Parathyroid adenoma (tissue), 2 donors: ENCODE measurements at regions not wholly inside any gene's neighbourhood (a gene's known extent, or its start where the extent isn't known, plus 50 kb on each side); places are given as distances from the start of the nearest gene placed in this dataset.

ENCODE experiments used
- H2AFZ ChIP-seq: fragments of 300-600 bp; sonication (generic); one replicate; pipeline ENCODE4 v1.7.0; 2017; ENCODE audit warnings: antibody characterized with exemption, mild to moderate bottlenecking
- H3K27ac ChIP-seq: fragments of 300-600 bp; sonication (generic); one replicate; pipeline ENCODE4 v1.7.0; 2017
- H3K27me3 ChIP-seq: fragments of 300-600 bp; sonication (generic); one replicate; pipeline ENCODE4 v1.7.0; 2017; ENCODE audit warnings: low read length; ENCODE audit not compliant: control insufficient read depth, insufficient read depth
- H3K36me3 ChIP-seq: fragments of 300-600 bp; sonication (generic); one replicate; pipeline ENCODE4 v1.7.0; 2017; ENCODE audit warnings: low read length; ENCODE audit not compliant: control insufficient read depth, insufficient read depth
- H3K4me1 ChIP-seq: fragments of 300-600 bp; sonication (generic); one replicate; pipeline ENCODE4 v1.7.0; 2017; ENCODE audit warnings: control low read depth
- H3K4me2 ChIP-seq: fragments of 300-600 bp; sonication (generic); one replicate; pipeline ENCODE4 v1.7.0; 2017; ENCODE audit warnings: low read length
- H3K4me3 ChIP-seq: fragments of 300-600 bp; sonication (generic); one replicate; pipeline ENCODE4 v1.7.0; 2017; ENCODE audit warnings: low read depth, low read length
- H3K79me2 ChIP-seq: fragments of 300-600 bp; sonication (generic); one replicate; pipeline ENCODE4 v1.7.0; 2017; ENCODE audit warnings: control low read depth
- H3K9ac ChIP-seq: fragments of 300-600 bp; sonication (generic); one replicate; pipeline ENCODE4 v1.7.0; 2017; ENCODE audit warnings: mild to moderate bottlenecking
- H3K9me3 ChIP-seq: fragments of 300-600 bp; sonication (generic); one replicate; pipeline ENCODE4 v1.7.0; 2017; ENCODE audit warnings: low read length; ENCODE audit not compliant: control insufficient read depth
- TF ChIP-seq, protein P1 (sequence below): fragments of 300-600 bp; sonication (generic); IDR thresholded peaks from one replicate; pipeline ENCODE4 v1.7.0; 2017; ENCODE audit warnings: antibody characterized with exemption, mild to moderate bottlenecking
- donor health status: primary hyperparathyroidism.

- H3K4me3 ChIP-seq: no peak overlapping the region
- no peaks in the 10 kb centered on the region for H3K79me2 ChIP-seq
- H3K9me3 ChIP-seq: no peaks in the 10 kb centered on the region
- H3K27ac ChIP-seq: no peak overlapping the region
- H3K36me3 ChIP-seq: no peaks in the 10 kb centered on the region
- H2AFZ ChIP-seq: no peak overlapping the region
- H3K4me1 ChIP-seq: no peaks in the 10 kb centered on the region
- H3K9ac ChIP-seq: no peak overlapping the region
- H3K27me3 ChIP-seq: no peaks in the 10 kb centered on the region
- no peak overlapping the region for H3K4me2 ChIP-seq
- TF ChIP-seq, protein P1, sequence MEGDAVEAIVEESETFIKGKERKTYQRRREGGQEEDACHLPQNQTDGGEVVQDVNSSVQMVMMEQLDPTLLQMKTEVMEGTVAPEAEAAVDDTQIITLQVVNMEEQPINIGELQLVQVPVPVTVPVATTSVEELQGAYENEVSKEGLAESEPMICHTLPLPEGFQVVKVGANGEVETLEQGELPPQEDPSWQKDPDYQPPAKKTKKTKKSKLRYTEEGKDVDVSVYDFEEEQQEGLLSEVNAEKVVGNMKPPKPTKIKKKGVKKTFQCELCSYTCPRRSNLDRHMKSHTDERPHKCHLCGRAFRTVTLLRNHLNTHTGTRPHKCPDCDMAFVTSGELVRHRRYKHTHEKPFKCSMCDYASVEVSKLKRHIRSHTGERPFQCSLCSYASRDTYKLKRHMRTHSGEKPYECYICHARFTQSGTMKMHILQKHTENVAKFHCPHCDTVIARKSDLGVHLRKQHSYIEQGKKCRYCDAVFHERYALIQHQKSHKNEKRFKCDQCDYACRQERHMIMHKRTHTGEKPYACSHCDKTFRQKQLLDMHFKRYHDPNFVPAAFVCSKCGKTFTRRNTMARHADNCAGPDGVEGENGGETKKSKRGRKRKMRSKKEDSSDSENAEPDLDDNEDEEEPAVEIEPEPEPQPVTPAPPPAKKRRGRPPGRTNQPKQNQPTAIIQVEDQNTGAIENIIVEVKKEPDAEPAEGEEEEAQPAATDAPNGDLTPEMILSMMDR: no peak
These were observed 139.8 kb upstream of the DLX2 start for GRCh38 chr2:172242471-172242870.

GRCh38 chr2:172242961-172243360 is 140.3 kb upstream of the DLX2 start:
- no peak overlapping the region for H3K4me2 ChIP-seq
- H3K4me3 ChIP-seq: no peak overlapping the region
- H3K27me3 ChIP-seq: no peaks in the 10 kb centered on the region
- no peaks in the 10 kb centered on the region for H3K79me2 ChIP-seq
- no peaks in the 10 kb centered on the region for H3K4me1 ChIP-seq
- no peak overlapping the region for H3K9ac ChIP-seq
- H3K27ac ChIP-seq: no peak overlapping the region
- H2AFZ ChIP-seq: no peak overlapping the region
- no peaks in the 10 kb centered on the region for H3K36me3 ChIP-seq
- TF ChIP-seq, protein P1: no peak
- H3K9me3 ChIP-seq: no peaks in the 10 kb centered on the region

DNA sequence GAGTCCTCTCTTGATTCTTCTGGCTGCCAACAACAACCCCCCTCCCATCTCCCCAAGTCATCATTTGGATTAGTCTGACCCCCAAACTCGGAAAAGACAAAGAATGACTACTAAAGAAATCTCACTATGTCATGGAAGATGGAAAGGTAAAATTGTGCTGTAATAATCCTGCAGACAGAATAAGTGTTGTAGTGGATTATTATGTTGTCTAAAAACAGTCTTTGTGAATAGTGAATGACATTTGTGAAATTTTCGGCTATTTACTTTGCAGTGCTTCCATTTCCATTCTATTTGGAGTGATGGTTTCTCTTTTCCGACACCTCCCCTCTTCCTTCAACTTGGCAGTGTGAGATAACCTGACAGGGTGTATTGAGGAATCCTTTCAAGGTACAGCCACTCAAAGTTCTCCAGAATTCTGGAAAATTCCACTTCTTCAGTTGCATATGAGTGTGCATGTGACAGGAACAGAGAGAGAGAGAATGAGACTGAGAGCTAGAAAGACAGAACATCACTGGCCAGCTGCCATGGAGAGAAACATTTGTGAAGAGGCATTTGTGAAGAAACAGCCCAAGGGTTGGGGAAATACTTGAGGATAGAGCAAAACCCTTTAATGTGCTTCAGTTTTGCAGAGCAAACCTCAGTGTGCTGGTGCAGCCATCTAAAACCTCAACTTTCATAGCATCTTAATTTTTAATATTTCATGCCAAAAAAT is 141.9 kb upstream of the DLX2 start:
- H3K9me3 ChIP-seq: no peaks in the 10 kb centered on the region
- TF ChIP-seq, protein P1: no peak
- no peaks in the 10 kb centered on the region for H3K27me3 ChIP-seq
- H3K79me2 ChIP-seq: no peaks in the 10 kb centered on the region
- no peak overlapping the region for H3K9ac ChIP-seq
- H3K4me3 ChIP-seq: no peak overlapping the region
- H3K36me3 ChIP-seq: no peaks in the 10 kb centered on the region
- no peak overlapping the region for H3K4me2 ChIP-seq
- H3K27ac ChIP-seq: no peak overlapping the region
- no peaks in the 10 kb centered on the region for H3K4me1 ChIP-seq
- H2AFZ ChIP-seq: no peak overlapping the region

GRCh38 chr2:172246649-172247048 is 143.9 kb upstream of the DLX2 start:
- Histone ChIP-seq H2AFZ (no peak overlapping the region), H3K4me2 (no peak overlapping the region), H3K4me1 (peaks cover 4% of the 10 kb centered on the region), H3K27ac (no peak overlapping the region), H3K27me3 (no peaks in the 10 kb centered on the region), H3K9me3 (no peaks in the 10 kb centered on the region), H3K9ac (no peak overlapping the region), H3K36me3 (no peaks in the 10 kb centered on the region), H3K79me2 (no peaks in the 10 kb centered on the region), H3K4me3 (no peak overlapping the region)
- TF ChIP-seq, protein P1: no peak

GRCh38 chr2:172247203-172247602 is 144.5 kb upstream of the DLX2 start:
- no peaks in the 10 kb centered on the region for H3K79me2 ChIP-seq
- no peak overlapping the region for H3K4me3 ChIP-seq
- H3K9me3 ChIP-seq: no peaks in the 10 kb centered on the region
- H3K4me1 ChIP-seq: peaks cover 4% of the 10 kb centered on the region
- TF ChIP-seq, protein P1: no peak
- no peaks in the 10 kb centered on the region for H3K27me3 ChIP-seq
- no peaks in the 10 kb centered on the region for H3K36me3 ChIP-seq
- H3K4me2 ChIP-seq: no peak overlapping the region
- no peak overlapping the region for H3K27ac ChIP-seq
- no peak overlapping the region for H2AFZ ChIP-seq
- no peak overlapping the region for H3K9ac ChIP-seq
